GM04504 (cell line): ENCODE measurements at regions not wholly inside any gene's neighbourhood (a gene's known extent, or its start where the extent isn't known, plus 50 kb on each side); places are given as distances from the start of the nearest gene placed in this dataset.
"Not testable (repeated sequence)": the region's sequence is repeated elsewhere in the genome, so short reads cannot be mapped to it uniquely, and the experiment has no call there.

ENCODE experiments used
- DNase-seq: peaks from one replicate; pipeline ENCODE4 v3.0.0-alpha.2; 2012; ENCODE audit warnings: low read depth

DNA sequence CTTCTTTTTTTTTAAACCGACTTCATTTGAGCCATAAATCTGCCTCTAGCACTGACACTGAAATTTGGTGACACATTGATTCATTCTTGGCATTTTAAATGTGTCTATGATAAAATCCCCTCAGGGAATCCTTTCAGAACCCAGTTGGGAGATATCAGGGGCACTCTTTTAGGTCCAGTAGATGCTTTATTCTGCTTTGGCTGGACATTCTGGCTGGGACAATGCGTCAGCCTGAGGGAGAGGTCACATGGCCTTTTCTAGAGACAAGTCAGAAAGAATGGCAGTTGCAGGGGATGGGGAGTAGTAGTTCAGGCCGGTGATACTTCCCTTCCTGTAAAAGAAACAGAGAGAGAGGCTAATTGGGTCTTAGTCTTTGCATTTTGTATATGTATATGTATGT is 63.1 kb downstream of the TRIM43 start:
- DNase-seq, result not testable (repeated sequence)

DNA sequence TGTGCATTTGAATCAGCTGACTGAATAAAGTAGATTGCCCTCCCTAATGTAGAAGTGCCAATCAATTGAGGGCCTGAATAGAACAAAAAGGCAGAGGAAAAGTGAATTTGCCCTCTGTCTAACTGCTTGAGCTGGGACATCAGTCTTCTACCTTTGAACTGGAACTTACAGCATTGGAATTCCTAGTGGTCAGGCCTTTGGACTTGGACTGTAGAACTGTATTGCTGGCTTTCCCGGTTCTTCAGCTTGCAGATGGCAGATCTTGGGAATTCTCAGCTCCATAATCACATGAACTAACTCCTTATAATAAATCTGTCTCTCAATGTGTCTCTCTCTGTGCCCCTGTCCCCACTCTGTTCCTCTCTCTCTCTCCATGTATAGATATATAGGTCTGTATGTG is 64.8 kb downstream of the TRIM43 start:
- not testable (repeated sequence) for DNase-seq

DNA sequence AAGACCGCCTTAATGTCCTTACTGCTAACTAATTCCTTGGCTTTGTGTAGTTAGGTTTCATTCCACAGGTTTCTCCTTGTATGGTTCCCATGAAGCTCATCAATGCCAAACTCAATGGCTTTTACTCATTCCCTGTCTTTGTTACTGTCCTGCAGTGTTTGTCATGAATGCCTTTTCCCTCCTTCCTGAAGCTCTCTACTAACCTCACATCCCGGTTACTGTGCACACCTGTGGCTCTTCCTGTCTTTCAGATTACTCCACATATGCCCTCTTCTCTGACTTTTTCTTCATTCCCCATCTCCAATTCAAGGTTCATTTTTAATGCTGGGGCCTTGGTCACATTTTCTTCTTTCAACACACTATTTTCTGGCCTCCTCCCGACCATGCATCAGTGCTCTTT is 66.1 kb downstream of the TRIM43 start:
- DNase-seq, result not testable (repeated sequence)

DNA sequence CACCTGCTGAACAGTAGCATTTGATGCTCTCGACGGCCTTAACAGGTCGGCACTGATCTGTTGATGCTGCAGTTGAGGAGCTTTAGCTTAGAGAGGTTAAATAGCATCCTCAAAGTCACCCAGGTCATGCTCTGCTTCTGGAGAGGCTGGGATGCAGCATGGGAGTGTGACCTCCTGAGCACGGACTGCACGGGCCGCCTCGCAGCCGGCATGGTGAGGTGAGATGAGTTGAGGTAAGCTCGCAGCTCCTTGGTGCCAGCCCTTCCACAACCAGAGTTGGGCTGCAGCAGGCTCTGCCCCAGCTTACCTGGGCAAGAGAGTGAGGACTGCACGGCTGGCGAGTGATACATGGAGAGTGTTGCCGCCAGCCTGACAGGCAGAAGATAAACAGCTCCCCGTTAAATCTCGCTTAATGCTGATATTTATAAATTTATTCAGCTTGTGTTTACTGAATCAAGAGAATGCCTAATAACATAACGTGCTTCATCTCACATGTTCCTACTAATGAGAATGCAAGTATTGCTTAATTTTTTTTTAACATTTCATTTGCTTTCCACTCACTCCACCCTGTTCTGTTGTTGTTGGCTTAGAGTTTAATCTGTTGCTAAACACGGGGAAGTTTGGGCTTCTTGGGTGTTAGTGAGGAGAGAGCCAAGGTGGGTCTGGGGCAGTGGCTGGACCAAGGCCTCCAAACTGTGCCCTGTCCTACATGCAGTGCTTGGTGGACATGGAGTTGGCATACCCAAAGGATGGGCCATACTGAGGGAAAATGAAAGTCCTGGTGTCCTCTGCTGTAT is 69.2 kb downstream of the TRIM43 start:
- not testable (repeated sequence) for DNase-seq

DNA sequence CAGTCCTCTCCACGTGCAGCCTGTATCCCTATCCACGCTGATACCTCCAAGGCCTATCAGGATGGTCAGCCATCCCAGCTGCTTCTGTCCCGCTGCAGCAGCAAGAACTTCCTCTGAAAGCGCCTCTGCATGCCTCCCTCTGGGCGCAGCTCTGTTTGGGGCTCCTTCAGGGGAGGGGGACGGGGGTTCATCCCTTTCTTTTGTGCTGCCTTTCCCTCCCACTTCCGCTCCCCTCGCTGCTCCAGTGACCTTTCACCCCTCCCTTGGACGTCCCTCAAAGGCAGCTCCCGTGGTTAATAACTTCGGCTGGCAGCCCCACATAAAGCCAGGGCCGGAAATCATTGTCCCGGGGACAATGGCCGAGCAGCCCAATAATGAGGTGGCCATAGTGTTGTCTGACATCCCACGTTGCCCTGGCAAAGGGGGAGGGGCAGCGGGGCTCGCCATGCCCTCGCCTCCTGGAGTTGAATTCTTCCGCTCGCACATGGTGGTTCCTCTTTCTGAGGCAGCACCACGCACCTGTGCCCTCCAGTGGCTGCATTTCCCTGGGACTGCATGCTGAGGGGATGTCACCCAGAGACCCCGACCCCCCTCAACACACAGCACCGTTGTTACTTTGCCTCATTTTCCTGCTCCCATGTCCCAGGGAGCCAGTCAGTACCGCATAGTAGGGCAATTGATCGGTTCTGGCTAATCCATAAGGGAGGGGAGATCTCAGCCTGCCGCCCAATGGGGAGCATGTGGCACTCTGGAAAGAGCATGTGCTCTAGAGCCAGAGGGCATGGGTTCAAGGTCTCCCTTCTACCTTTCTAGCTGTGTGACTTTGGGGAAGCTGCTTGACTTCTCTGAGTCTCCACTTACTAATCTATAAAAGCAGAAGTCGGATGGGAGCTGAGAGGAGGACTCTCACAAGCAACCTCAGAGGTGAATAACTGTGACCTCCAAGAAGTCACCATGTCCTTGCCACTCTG is 72.0 kb downstream of the TRIM43 start:
- not testable (repeated sequence) for DNase-seq

DNA sequence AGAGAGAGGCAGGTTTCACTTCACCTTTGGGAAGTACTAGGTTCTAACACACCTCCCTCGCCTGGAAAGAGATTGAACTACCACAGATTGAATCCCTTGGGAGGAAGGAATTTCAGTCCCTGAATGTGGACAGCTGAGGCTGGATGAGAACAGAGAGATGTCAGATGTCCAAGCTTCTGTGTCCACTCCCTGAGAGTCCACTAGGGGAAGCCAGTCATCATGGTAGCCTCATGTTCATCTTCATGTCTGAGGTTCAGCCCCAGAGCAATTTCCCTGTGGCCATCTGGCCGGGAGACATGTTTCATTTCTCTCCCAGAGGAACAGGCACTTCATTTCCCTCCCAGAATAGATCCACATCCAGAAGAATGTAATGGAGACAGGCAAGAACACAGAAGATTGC is 74.8 kb downstream of the TRIM43 start:
- not testable (repeated sequence) for DNase-seq

DNA sequence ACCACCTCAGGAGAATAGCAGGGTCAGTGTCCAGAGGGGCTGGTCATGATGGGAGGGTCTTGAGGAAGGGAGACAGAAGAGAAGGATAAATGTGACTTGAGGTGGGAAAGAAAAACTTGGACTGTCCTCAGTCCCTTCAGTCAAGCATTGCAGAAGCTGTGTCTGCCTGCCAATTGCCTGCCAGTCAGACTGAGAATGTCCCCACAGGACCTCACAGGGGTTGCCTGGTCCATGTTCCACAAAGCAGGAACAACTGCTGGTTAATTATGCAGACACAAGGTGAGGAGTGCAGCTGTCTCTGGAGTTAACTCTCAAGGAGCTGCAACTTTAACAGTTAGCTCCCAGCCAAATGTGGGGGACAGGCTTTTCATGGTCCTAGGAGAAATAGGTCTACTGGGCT is 75.7 kb downstream of the TRIM43 start:
- DNase-seq, result no peak

DNA sequence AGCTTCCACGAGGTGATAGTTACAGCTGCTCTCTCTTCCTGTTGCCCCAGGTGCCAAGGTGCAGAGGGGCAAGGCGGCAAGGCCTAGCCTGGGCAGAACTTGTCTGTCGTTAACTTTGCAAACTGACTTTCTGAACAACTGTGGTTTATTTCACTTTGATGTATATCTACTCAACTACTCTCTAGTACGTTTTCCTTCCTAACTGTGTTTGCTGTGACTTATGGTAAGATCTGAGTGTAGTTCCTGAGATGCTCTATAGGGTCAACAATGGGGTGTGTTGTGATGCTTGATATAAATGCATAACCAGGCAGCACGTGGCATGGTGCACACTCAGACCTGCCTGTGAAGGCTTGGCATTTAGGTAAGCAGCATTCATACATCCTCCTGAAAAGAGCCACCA is 77.1 kb downstream of the TRIM43 start:
- DNase-seq, result not testable (repeated sequence)

DNA sequence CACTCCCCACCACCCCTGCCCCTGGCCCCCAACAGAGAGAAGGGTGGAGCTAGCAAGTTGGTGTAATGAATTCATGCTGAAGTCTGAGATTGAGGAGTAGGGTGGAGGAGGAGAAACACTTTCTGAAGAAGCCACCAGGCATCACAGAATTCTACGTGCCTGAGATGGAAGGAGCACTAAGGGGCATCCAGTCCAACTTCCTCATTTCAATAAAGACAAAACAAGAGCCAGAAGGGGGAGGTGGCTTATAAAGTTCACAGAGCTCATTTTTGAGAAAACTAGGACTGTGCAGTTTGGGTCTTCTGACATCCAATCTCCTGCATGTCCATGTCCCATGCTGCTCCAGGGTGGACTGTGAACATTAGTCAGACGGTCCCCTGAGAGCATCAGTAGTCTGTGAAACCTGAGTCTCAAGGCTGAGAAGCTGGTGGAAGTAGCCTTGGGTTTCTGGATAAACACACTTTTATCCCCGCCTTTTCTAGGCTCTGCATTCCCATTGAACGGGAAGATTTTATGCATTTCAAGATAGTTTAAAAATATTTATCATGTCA is 77.7 kb downstream of the TRIM43 start:
- no peak for DNase-seq

DNA sequence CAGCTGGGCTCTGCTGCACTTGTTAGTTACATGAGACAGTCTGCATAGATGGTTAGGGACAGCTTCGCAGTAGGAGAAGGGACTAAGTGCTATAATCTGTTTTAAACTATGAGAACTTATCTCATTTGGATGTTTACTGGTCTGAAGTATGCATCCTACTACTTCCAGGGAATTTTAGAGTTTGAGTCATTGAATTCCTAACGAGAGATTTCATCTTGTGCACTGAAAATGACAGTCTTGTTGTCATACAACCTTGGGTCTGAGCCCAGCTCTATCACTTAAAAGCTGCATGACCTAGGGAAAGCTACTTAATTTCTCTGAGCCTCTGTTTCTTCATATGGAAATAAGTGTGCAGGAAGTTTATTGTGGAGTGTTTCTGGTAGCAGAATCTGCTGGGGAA is 78.4 kb downstream of the TRIM43 start:
- DNase-seq, result peak; percentile 60

DNA sequence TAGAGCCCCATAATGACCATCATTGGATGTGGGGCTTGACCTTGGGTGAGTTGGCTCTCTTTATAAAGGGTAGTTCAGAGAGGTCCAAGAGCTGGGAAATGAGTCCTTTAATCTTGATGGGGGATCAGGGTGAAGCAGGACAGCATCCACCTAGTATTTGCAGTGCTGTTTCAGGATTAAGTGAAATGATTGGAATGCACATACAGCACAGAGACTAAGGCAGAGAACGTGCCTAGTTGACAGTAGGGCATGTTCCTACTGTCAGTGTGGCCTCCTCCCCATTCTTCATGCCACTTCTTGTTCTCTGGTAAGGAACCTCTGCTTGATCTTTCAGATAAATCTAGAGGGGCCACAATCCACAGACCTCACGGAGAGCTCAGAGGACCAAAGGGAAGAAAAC is 78.9 kb downstream of the TRIM43 start:
- no peak for DNase-seq

DNA sequence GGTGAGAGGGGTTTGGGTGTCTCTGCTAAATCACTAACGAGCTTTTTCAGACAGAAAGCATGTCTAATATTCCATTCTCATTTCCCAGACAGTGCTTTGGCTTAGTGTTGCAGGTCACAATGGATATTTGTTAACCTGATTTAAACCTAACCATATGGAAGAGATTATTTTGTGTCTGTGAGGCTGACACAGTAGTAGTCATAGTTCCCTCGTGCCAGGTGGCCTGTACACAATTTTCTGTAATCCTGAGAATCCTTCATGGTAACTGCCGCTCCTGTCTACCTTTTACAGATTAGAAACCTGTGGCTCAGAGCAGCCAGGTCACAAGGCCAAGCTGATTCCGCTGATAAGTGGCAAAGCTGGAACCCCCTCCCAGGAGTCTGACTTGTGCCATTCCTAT is 79.4 kb downstream of the TRIM43 start:
- DNase-seq, result not testable (repeated sequence)

DNA sequence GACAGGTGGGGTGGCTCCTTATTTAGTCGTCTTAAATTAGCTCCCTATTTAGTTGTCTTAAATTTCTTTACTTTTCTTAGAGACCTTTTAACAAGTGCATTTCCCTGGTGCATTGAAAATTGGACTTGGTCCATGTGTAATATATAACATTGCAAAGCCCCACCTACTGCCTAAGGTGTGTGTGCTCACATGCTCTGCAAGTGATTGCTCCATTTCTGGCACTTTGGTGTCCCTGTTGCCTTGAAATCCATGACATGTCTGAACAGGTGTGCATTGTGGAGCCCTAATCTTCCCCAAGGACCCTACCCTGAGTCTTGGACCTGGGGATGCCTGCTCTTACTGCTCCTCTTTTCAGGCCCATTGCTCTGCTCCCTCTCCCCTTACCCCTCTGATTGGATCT is 80.2 kb downstream of the TRIM43 start:
- not testable (repeated sequence) for DNase-seq

DNA sequence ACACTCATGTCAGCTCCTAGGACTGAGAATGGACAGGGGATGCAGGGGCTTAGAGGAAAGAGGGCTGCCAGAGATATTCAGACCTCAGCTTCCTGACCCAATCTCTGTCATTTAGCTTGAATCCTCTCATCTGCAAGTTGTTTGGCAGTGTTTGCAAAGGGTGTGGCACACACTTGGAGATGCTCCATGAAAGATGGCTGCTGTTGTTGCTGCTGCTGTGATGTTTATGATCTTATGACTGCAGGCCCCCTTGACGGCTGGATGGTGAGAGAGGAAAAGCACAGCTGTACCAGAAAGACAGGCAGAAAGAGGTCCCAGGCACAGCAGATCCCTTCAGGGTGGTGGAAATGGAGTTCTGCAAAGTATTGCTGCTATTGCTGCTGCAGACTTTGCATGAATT is 80.7 kb downstream of the TRIM43 start:
- DNase-seq, result not testable (repeated sequence)

DNA sequence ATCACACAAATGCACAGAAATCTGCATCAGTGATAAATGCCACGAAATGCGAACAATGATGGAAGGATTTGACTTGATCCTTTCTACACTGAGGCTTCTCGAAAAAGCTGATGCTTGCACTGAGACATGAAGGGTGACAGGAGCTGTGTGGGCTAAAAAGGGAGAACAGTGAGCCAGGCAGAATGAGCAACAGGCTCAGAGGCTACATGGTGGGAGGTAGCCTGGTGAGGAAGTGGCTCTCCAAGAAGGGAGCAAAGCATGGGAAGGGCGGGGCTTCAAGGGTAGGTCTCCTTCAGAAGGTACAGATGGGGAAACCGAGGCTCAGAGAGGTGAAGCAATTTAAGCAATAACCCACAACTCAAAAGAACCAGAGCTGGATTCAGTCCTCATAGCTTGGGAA is 82.4 kb downstream of the TRIM43 start:
- DNase-seq, result no peak

DNA sequence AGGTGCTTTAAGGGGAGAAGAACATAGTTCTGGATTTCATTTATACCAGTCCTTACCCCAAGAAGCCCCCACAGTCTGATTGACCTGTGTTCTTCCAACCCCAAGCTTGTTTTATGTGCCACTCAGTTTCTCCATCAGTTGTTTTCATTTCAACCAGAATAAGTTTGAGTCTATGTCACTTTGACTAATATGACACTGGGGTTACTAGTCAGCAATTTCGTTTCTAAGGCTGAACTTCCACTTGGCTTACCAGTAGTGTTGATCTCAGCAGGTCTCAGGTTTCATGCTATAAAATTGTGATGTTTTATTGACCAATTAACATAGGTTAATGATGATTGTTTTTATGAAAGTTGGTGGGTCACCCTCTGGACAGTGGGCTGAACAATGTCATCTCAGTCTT is 84.8 kb downstream of the TRIM43 start:
- not testable (repeated sequence) for DNase-seq

DNA sequence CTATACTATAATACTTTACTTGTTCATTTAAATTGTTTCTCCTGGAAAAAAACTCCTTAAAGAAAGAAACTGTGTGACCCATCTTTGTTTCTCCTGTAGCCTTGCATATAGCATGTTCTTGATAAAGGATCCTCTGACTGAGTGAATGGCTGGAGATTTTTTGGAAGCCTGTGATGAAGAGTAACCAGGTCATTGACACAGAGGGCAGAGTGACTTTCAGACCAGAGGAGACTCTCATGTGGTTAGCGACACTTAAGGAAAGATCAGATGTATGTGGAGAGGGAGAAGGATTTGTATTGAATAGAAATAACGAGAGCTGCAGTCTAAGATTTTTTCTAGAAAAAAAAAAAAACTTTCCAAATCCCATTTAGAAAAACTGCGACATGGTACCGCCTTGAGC is 85.5 kb downstream of the TRIM43 start:
- no peak for DNase-seq

DNA sequence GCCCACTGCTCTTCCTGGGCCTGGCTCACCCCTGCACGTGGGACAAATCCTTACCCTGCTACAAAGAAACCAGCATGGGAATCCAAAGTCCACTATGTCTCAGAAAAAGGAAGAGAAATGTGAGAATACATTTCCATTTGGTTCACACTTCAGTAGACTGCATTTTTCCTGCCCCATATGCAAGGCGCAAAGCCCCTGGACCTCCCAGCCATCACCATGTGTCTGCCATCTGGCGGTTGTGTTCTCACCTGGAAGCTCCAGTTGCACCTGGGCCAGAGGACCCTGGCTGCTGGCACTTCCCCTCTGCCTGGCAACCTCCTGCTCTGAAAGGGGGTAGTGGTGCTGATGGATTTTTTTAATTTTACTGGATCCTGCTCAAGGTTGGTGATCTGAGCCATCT is 86.0 kb downstream of the TRIM43 start:
- DNase-seq, result not testable (repeated sequence)

DNA sequence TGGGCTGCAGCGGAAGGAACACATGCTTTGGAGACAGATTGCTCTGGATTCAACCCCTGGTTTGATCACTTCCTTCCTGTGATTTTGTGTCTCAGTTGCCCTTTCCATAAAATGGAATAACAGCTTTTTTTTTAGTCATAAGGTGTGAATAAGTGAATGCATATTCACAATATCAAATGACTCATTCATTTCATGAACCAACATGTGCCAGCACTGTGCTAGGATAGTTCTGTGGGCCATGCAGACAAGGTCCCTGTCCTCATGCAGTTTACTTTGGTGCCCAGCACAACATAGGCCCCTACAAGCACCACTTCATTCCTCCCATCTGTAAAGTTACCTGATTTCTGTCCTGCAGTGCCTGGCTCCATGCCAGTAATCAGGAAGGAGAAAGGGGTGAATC is 89.4 kb downstream of the TRIM43 start:
- not testable (repeated sequence) for DNase-seq

DNA sequence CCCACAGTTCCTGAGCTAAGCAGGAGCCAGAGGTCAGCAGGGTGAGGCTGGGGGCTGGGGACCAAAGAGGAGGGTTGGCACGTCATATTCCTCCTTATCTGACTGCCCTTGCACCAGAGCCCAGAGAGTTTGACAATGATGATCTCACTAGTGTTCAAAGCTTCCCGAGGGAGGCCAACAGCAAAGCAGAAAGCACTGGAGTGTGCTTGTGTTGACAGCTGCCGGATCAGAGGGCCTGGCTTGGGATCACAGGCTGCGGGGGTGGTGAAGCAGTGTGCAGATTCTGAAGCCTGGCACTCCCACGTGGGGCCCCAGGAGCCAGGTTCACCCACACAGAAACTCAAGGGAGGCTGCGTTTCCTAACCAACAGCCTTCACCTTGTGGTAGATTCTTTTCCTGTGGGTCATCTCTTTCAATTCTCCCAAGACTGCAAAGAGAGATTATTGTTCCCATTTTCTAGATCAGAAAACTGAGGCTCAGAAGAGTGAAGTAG is 89.8 kb downstream of the TRIM43 start:
- DNase-seq, result not testable (repeated sequence)

DNA sequence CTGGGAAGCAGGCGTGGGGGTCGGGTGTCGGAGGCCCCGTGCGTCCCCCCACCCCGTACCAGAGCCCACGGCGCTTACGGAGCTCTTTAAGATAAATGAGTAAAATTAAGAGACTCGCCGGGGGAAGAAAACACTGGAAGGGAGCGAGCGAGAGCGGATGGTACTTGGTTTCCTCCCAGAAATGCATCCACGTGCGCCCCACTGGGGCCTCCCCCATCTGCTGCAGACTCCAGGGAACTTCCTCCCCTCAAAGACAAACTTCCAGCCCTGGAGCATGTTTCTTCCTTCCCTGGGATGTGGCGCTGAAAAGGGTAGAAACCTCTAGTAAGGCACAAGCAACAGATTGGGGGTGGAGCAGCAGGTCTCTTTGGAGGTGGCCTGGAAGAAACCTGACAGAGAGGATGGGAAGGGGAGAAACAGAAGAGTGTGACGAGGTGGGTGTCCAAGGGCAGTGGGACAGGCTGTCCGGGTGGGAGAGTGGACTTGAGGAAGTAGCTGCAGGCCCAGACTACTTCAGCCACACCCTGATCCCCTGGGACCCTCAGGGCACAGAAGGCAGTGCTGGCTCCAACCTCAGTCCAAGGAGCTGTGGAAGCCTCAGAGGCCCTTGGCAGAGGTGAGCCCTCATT is 91.2 kb downstream of the TRIM43 start:
- DNase-seq, result not testable (repeated sequence)

DNA sequence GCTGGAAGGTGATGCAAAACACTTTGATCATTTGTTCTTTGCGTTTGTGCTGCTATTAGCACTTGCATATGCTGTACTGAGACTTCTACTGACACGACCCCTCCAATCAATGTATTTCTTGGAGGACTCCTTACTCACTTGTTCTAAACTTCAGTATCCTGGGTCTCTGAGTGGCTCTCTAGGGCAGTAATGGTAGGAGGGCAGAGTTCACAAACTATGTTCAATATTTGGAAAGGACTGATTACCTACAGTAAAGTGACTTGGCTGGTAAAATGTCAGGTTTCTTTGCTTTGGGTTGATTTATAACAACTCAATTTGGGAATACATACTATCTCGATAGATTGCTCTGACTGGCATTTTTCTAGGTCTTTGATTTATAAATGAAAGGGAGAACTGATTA is 93.7 kb downstream of the TRIM43 start:
- no peak for DNase-seq
